ENCODE measurements at regions not wholly inside any gene's neighbourhood (a gene's known extent, or its start where the extent isn't known, plus 50 kb on each side); places are given as distances from the start of the nearest gene placed in this dataset.

GRCh38 chr12:74752215-74752614 is 214.6 kb downstream of the ATXN7L3B start:
- TF ChIP-seq POLR2AphosphoS5 (IDR thresholded peaks at IDR 0.05; ENCODE audit: low read depth, low read length) (no peak), CTCF (IDR thresholded peaks at IDR 0.05) (no peak), SIN3A (IDR thresholded peaks at IDR 0.05; ENCODE audit: borderline replicate concordance, insufficient read depth, low read depth, low read length) (no peak), TCF7L2 (IDR thresholded peaks at IDR 0.05; ENCODE audit: low read depth, low read length) (no peak)
